GM12872 (cell line): ENCODE measurements at regions not wholly inside any gene's neighbourhood (a gene's known extent, or its start where the extent isn't known, plus 50 kb on each side); places are given as distances from the start of the nearest gene placed in this dataset.

Experiments
- TF ChIP-seq, protein P1 (sequence below): IDR thresholded peaks from 3 replicates; pipeline ENCODE4 v1.5.1; 2011; ENCODE audit warnings: low read depth, mild to moderate bottlenecking, low read length, moderate library complexity; ENCODE audit not compliant: insufficient read depth

DNA sequence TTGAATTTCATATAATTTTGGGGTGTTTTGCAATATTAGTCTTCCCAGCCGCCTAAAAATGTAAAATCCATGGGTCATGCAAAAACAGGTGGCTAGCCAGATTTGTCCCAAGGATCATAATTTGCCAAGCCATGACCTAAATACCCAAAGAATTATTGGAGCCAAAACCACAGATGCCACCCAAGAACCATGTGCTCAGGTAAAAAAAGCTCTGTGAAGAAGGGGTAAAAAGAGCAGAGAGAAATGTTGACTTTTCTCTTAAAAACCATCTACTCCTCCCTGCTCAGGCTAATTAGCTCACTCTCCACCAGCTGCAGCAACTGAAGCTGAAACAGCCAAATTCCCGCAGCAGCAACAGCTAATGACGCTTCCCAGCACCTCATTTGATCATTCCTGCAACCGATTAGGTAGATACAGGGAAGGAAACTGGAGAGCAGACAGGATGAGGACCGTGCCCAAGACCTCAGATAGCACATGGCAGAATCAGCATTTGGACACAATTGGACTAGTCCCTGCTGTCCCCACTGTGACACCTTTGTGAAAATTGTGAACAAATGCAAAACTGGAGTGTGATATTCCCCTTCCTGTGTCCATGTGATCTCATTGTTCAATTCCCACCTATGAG lies 107.9 kb upstream of the NXT1 start:
- TF ChIP-seq, protein P1, sequence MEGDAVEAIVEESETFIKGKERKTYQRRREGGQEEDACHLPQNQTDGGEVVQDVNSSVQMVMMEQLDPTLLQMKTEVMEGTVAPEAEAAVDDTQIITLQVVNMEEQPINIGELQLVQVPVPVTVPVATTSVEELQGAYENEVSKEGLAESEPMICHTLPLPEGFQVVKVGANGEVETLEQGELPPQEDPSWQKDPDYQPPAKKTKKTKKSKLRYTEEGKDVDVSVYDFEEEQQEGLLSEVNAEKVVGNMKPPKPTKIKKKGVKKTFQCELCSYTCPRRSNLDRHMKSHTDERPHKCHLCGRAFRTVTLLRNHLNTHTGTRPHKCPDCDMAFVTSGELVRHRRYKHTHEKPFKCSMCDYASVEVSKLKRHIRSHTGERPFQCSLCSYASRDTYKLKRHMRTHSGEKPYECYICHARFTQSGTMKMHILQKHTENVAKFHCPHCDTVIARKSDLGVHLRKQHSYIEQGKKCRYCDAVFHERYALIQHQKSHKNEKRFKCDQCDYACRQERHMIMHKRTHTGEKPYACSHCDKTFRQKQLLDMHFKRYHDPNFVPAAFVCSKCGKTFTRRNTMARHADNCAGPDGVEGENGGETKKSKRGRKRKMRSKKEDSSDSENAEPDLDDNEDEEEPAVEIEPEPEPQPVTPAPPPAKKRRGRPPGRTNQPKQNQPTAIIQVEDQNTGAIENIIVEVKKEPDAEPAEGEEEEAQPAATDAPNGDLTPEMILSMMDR, result no peak

DNA sequence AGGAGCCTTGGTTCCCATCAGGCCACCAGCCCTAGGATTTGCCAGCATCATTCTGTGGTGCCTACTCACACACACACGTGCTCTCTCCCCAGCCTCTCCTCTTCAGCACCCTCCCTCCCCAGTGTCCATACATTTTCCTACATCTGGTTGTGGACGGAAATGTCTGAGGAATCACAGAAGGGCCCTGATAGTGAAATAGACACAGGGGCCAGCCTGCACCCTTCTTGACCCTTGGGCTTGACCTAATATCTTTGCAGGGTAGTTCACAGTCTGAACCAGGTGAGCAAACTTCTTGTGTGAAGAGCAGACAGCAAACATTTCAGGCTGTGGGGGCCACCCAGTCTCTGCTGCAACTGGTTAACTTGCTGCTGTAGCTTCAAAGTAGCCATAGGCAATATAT lies 108.5 kb upstream of the NXT1 start:
- TF ChIP-seq, protein P1, result no peak

- TF ChIP-seq, protein P1, result no peak
Observed at GRCh38 chr20:23241416-23241815, 109.2 kb upstream of the NXT1 start.

- TF ChIP-seq, protein P1, result no peak
Observed at GRCh38 chr20:23240519-23240918, 110.1 kb upstream of the NXT1 start.

GRCh38 chr20:23237201-23237600 lies 113.4 kb upstream of the NXT1 start:
- TF ChIP-seq, protein P1, result no peak

DNA sequence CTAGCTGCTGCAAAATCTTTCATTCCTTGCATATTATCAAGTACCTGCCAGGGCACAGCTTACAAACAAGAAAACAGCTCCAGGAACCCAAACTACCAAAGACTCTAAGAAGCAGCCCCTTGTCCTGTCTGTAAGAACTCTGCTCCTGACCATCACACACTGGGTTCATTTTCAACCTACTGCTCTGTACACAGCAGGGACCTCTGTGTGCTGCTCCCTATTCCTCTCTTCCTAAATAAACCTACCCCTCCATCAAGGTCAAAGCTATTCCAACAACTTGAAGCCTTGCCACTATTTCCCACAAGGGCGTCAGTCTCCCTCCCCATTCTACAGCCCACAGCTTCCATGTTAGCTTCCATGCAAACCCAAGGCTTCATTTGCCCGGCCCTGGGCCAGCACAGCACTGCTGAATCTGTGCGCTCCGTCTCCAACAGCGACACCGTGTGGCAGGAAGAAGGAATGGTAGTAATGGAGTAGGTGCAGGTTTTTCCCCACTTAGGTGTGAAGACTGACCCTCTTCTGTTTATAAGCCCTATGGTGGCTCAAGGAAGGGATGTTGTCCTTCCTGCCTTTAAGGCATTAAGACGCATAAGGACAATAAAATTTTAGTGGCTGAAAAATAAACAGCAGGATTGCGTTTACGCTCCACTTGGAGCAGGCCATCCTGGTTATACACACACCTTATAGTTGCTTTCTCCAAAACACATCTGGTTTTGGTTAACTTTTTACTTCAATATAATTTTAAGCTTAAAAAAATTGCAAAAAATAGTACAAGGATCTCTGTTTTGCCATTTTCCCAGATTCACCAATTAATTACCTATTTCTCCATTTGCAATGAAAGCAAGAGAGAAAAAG lies 115.2 kb upstream of the NXT1 start:
- TF ChIP-seq, protein P1, result peak; percentile 79

DNA sequence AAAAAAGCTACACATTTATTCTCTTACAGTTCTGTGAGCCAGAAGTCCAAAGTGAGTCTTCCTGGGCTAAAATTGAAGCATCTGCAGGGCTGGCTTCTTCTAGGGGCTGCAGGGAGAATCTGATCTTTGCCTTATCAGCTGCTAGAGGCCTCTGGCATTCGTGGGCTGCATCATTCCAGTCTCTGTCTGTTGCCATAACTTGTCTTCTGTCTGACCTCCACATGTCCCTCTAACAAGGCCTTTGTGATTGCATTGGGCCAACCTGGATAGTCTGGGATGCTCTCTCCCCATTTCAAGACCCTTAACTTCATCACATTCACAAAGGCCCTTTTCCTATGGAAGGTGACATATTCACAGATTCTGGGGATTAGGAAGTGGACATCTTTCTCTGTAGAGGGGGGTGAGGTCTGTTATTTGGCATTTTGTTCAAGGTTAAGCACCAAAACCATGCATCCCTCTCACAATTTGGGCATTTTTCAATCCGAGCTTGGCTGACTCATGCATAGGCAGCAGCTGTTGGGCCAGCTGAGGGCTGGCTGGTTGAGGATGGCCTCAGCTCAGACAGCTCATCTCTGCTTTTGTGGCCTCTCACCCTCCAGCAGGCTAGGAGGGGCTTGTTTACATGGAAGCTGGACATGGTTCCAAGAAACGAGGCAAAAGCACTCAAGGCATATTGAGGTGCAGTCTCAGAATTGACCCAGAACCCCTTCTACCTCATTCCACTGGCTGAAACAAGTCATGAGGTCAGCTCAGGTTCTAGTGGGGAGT lies 116.1 kb upstream of the NXT1 start:
- TF ChIP-seq, protein P1, result no peak
